Immature natural killer cell (primary cell): ENCODE measurements at regions not wholly inside any gene's neighbourhood (a gene's known extent, or its start where the extent isn't known, plus 50 kb on each side); places are given as distances from the start of the nearest gene placed in this dataset.

ENCODE experiments used
- DNase-seq, 3 donors: peaks; one replicate each; pipeline ENCODE4 v3.0.0; 2022; ENCODE audit warnings: mixed read lengths in 1 of 3
- H3K27ac Mint-ChIP-seq, 6 donors: one replicate each; pipeline ENCODE4 v1.8.0; 2020; ENCODE audit warnings: mixed read lengths in 6 of 6, mild to moderate bottlenecking in 5 of 6, inconsistent platforms in 4 of 6, moderate library complexity in 3 of 6
- H3K27me3 Mint-ChIP-seq, 3 donors: one replicate each; pipeline ENCODE4 v1.8.0; 2020 to 2021; ENCODE audit warnings: low read depth in 3 of 3, mild to moderate bottlenecking in 3 of 3, mixed read lengths in 3 of 3, moderate library complexity in 3 of 3, inconsistent platforms in 1 of 3
- H3K36me3 Mint-ChIP-seq, 3 donors: one replicate each; pipeline ENCODE4 v1.8.0; 2020; ENCODE audit warnings: mixed read lengths in 3 of 3, inconsistent platforms in 2 of 3, mild to moderate bottlenecking in 2 of 3
- H3K4me1 Mint-ChIP-seq, 2 donors: one replicate each; pipeline ENCODE4 v1.8.0; 2020; ENCODE audit warnings: inconsistent platforms in 2 of 2, mild to moderate bottlenecking in 2 of 2, mixed read lengths in 2 of 2, moderate library complexity in 1 of 2
- H3K4me3 Mint-ChIP-seq, 5 donors: one replicate each; pipeline ENCODE4 v1.8.0; 2020; ENCODE audit warnings: mild to moderate bottlenecking in 5 of 5, mixed read lengths in 5 of 5, inconsistent platforms in 3 of 5, moderate library complexity in 3 of 5
- H3K9me3 Mint-ChIP-seq, 6 donors: one replicate each; pipeline ENCODE4 v1.8.0; 2020; ENCODE audit warnings: mild to moderate bottlenecking in 6 of 6, mixed read lengths in 6 of 6, inconsistent platforms in 4 of 6, moderate library complexity in 3 of 6

DNA sequence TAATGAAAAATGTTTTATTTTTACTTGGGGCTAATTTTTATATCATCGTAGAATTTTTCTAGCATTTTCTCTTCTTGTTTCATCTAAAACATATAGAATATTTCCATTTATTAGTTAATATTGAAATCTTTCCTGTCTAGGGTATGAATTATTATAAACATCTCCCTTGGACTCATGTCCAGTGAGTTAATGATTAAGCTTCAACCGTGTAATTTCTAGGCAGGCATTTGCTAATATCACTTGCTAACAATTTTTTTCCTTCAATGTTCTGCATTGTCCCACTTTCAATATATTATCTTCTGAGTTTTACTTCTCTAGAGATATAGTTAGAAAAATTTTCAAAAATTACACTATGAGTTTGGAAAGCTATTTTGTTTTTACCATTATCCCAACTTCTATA lies 1371.6 kb upstream of the EPHA6 start:
- H3K27me3 Mint-ChIP-seq: peaks cover 0 to 3% (median 0%) of the 10 kb centered on the region in 3 donors
- H3K4me1 Mint-ChIP-seq: no peaks in the 10 kb centered on the region
- H3K27ac Mint-ChIP-seq: no peak overlapping the region
- H3K4me3 Mint-ChIP-seq: no peak overlapping the region
- H3K36me3 Mint-ChIP-seq: no peaks in the 10 kb centered on the region
- no peak for DNase-seq
- H3K9me3 Mint-ChIP-seq: peaks cover 7 to 25% (median 13%) of the 10 kb centered on the region in 6 donors

- Mint-ChIP-seq H3K27me3 (peaks cover 0 to 3% (median 0%) of the 10 kb centered on the region in 3 donors), H3K27ac (no peak overlapping the region), H3K9me3 (peaks cover 6 to 30% (median 17%) of the 10 kb centered on the region in 6 donors)
Measured at GRCh38 chr3:95449841-95450240, 1364.6 kb upstream of the EPHA6 start.

GRCh38 chr3:95453242-95453641 lies 1361.2 kb upstream of the EPHA6 start:
- Mint-ChIP-seq H3K4me3 (no peak overlapping the region), H3K27ac (no peak overlapping the region), H3K27me3 (peaks cover 0 to 3% (median 0%) of the 10 kb centered on the region in 3 donors), H3K4me1 (no peaks in the 10 kb centered on the region), H3K36me3 (no peaks in the 10 kb centered on the region), H3K9me3 (peaks cover 6 to 46% (median 27%) of the 10 kb centered on the region in 6 donors)
- no peak for DNase-seq

More at GRCh38 chr3:95449841-95450240, 1364.6 kb upstream of the EPHA6 start:
- DNase-seq: no peak
- no peaks in the 10 kb centered on the region for H3K4me1 Mint-ChIP-seq
- H3K36me3 Mint-ChIP-seq: no peaks in the 10 kb centered on the region
- H3K4me3 Mint-ChIP-seq: no peak overlapping the region

- Mint-ChIP-seq H3K4me1 (no peaks in the 10 kb centered on the region), H3K4me3 (no peak overlapping the region), H3K36me3 (no peaks in the 10 kb centered on the region), H3K27ac (no peak overlapping the region), H3K9me3 (peaks cover 9 to 61% (median 26%) of the 10 kb centered on the region in 6 donors), H3K27me3 (peaks cover 0 to 4% (median 0%) of the 10 kb centered on the region in 3 donors)
- no peak for DNase-seq
Measured at GRCh38 chr3:95456835-95457234, 1357.6 kb upstream of the EPHA6 start.

DNA sequence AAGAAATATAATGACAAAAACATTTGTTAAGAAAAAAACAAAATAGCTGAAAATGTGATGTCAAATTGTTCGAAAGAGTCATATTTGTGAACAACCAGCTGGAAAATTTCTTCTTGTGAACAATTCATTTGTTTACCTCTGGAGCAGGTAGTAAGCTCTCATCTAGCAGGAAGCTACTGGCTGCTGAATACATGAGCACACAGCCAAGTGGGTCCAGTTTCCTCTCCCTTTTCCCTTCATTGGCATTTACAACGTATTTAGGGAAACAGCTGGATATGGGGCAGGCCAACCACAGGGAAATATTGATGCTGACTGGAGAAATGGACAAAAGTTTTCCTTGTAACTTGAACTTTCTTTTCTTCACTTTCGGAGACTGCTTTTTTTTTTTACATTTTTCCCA lies 1354.7 kb upstream of the EPHA6 start:
- Mint-ChIP-seq H3K36me3 (no peaks in the 10 kb centered on the region), H3K27me3 (peaks cover 0 to 1% (median 1%) of the 10 kb centered on the region in 3 donors), H3K9me3 (peaks cover 9 to 66% (median 29%) of the 10 kb centered on the region in 6 donors), H3K4me1 (no peaks in the 10 kb centered on the region), H3K4me3 (no peak overlapping the region), H3K27ac (no peak overlapping the region)
- DNase-seq: no peak

GRCh38 chr3:95460274-95460673 lies 1354.1 kb upstream of the EPHA6 start:
- Mint-ChIP-seq H3K27me3 (peaks cover 0 to 1% (median 1%) of the 10 kb centered on the region in 3 donors), H3K9me3 (peaks cover 9 to 71% (median 32%) of the 10 kb centered on the region in 6 donors), H3K4me1 (no peaks in the 10 kb centered on the region), H3K36me3 (no peaks in the 10 kb centered on the region), H3K27ac (no peak overlapping the region), H3K4me3 (no peak overlapping the region)
- DNase-seq: no peak

GRCh38 chr3:95462161-95462560 lies 1352.2 kb upstream of the EPHA6 start:
- H3K4me3 Mint-ChIP-seq: no peak overlapping the region
- no peak for DNase-seq
- no peaks in the 10 kb centered on the region for H3K36me3 Mint-ChIP-seq
- H3K27ac Mint-ChIP-seq: no peak overlapping the region
- peaks cover 0 to 1% (median 1%) of the 10 kb centered on the region in 3 donors for H3K27me3 Mint-ChIP-seq
- H3K9me3 Mint-ChIP-seq: peaks cover 11 to 72% (median 30%) of the 10 kb centered on the region in 6 donors
- no peaks in the 10 kb centered on the region for H3K4me1 Mint-ChIP-seq

- Mint-ChIP-seq H3K36me3 (peaks cover 0 to 5% (median 0%) of the 10 kb centered on the region in 3 donors), H3K27ac (no peak overlapping the region), H3K9me3 (peaks cover 14 to 75% (median 35%) of the 10 kb centered on the region in 6 donors), H3K27me3 (peaks cover 0 to 1% (median 0%) of the 10 kb centered on the region in 3 donors), H3K4me1 (no peaks in the 10 kb centered on the region), H3K4me3 (no peak overlapping the region)
- no peak for DNase-seq
Measured at GRCh38 chr3:95464346-95464745, 1350.0 kb upstream of the EPHA6 start.

DNA sequence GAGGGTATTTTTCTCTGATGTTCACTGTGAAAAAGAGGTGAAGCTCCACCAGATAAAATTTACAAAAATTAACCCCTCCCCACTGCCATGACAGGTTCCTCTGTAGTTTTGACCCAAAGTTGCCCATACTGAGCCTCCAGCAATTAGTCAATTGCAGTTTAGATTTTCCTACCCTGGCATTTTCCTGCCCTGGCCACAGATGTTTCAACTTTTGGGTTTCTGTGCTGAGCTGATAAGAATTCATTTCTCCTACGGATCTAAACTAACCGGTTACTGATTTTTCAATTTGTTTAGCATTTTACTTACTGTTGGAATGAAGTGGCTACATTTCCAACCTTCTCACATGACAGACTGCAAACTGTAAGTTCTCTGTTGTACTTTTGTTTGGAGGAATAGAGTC lies 1346.1 kb upstream of the EPHA6 start:
- Mint-ChIP-seq H3K4me1 (no peaks in the 10 kb centered on the region), H3K36me3 (peaks cover 0 to 5% (median 0%) of the 10 kb centered on the region in 3 donors), H3K27me3 (peaks cover 0 to 1% (median 0%) of the 10 kb centered on the region in 3 donors), H3K9me3 (peaks cover 4 to 61% (median 29%) of the 10 kb centered on the region in 6 donors), H3K27ac (no peak overlapping the region), H3K4me3 (no peak overlapping the region)
- no peak for DNase-seq

GRCh38 chr3:95474338-95474737 lies 1340.1 kb upstream of the EPHA6 start:
- no peaks in the 10 kb centered on the region for H3K36me3 Mint-ChIP-seq
- no peaks in the 10 kb centered on the region for H3K4me1 Mint-ChIP-seq
- no peak overlapping the region for H3K4me3 Mint-ChIP-seq
- H3K27ac Mint-ChIP-seq: no peak overlapping the region
- H3K27me3 Mint-ChIP-seq: no peaks in the 10 kb centered on the region
- DNase-seq: no peak
- peaks cover 0 to 36% (median 14%) of the 10 kb centered on the region in 6 donors for H3K9me3 Mint-ChIP-seq

GRCh38 chr3:95476534-95476933 lies 1337.9 kb upstream of the EPHA6 start:
- no peaks in the 10 kb centered on the region for H3K36me3 Mint-ChIP-seq
- no peaks in the 10 kb centered on the region for H3K4me1 Mint-ChIP-seq
- no peaks in the 10 kb centered on the region for H3K27me3 Mint-ChIP-seq
- peaks cover 0 to 34% (median 13%) of the 10 kb centered on the region in 6 donors for H3K9me3 Mint-ChIP-seq
- no peak for DNase-seq
- H3K4me3 Mint-ChIP-seq: no peak overlapping the region
- H3K27ac Mint-ChIP-seq: no peak overlapping the region

- Mint-ChIP-seq H3K4me1 (no peaks in the 10 kb centered on the region), H3K27ac (no peak overlapping the region), H3K9me3 (peaks cover 9 to 26% (median 14%) of the 10 kb centered on the region in 6 donors), H3K27me3 (no peaks in the 10 kb centered on the region), H3K36me3 (no peaks in the 10 kb centered on the region), H3K4me3 (no peak overlapping the region)
- DNase-seq: no peak
Measured at GRCh38 chr3:95506174-95506573, 1308.2 kb upstream of the EPHA6 start.

GRCh38 chr3:95508124-95508523 lies 1306.3 kb upstream of the EPHA6 start:
- peaks cover 9 to 35% (median 19%) of the 10 kb centered on the region in 6 donors for H3K9me3 Mint-ChIP-seq
- no peak overlapping the region for H3K27ac Mint-ChIP-seq
- H3K36me3 Mint-ChIP-seq: no peaks in the 10 kb centered on the region
- peaks cover 0 to 1% (median 0%) of the 10 kb centered on the region in 3 donors for H3K27me3 Mint-ChIP-seq
- H3K4me3 Mint-ChIP-seq: no peak overlapping the region
- H3K4me1 Mint-ChIP-seq: no peaks in the 10 kb centered on the region
- DNase-seq: no peak

GRCh38 chr3:95511828-95512227 lies 1302.6 kb upstream of the EPHA6 start:
- Mint-ChIP-seq H3K9me3 (peaks cover 11 to 37% (median 21%) of the 10 kb centered on the region in 6 donors), H3K27me3 (peaks cover 0 to 1% (median 0%) of the 10 kb centered on the region in 3 donors), H3K4me1 (no peaks in the 10 kb centered on the region)

GRCh38 chr3:95514260-95514659 lies 1300.1 kb upstream of the EPHA6 start:
- H3K9me3 Mint-ChIP-seq: peaks cover 7 to 30% (median 15%) of the 10 kb centered on the region in 6 donors
- H3K4me1 Mint-ChIP-seq: no peaks in the 10 kb centered on the region
- no peak overlapping the region for H3K4me3 Mint-ChIP-seq
- no peak overlapping the region for H3K27ac Mint-ChIP-seq
- H3K36me3 Mint-ChIP-seq: no peaks in the 10 kb centered on the region
- H3K27me3 Mint-ChIP-seq: peaks cover 0 to 1% (median 0%) of the 10 kb centered on the region in 3 donors
- no peak for DNase-seq

More at GRCh38 chr3:95511828-95512227, 1302.6 kb upstream of the EPHA6 start:
- Mint-ChIP-seq H3K36me3 (no peaks in the 10 kb centered on the region), H3K27ac (no peak overlapping the region), H3K4me3 (no peak overlapping the region)
- no peak for DNase-seq
